ENCODE measurements at regions not wholly inside any gene's neighbourhood (a gene's known extent, or its start where the extent isn't known, plus 50 kb on each side); places are given as distances from the start of the nearest gene placed in this dataset.

DNA sequence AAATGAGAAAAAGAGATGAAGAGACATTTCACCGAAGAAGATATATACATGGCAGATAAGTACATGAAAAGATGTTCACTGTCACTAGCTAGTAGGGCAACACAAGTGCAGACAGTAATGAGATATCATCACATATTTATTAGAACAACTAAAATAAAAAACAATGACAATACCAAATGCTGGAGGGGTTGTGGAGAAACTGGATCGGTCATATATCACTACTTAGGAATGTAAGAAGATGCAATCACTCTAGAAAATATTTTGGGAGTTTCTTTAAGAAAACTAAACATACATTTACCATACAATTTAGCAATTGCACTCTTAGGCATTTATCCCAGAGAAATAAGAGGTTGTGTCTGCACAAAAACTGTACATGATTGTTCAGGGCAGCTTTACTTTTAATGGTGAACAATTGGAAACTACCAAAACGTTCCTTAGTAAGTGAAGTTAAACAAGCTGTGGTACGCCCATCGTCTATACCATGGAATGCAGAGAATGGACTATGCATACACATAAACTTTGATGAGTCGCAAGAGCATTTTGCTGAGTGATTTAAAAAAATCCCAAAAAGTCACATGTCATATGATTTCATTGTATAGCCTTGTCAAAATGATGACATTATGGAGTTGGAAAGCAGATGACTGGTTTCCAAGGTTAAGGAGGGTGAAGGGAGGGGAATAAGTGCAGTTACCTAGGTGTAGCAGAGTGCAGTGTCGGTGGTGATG, 149.0 kb upstream of the UBE3A start:
- TF ChIP-seq, protein P1, sequence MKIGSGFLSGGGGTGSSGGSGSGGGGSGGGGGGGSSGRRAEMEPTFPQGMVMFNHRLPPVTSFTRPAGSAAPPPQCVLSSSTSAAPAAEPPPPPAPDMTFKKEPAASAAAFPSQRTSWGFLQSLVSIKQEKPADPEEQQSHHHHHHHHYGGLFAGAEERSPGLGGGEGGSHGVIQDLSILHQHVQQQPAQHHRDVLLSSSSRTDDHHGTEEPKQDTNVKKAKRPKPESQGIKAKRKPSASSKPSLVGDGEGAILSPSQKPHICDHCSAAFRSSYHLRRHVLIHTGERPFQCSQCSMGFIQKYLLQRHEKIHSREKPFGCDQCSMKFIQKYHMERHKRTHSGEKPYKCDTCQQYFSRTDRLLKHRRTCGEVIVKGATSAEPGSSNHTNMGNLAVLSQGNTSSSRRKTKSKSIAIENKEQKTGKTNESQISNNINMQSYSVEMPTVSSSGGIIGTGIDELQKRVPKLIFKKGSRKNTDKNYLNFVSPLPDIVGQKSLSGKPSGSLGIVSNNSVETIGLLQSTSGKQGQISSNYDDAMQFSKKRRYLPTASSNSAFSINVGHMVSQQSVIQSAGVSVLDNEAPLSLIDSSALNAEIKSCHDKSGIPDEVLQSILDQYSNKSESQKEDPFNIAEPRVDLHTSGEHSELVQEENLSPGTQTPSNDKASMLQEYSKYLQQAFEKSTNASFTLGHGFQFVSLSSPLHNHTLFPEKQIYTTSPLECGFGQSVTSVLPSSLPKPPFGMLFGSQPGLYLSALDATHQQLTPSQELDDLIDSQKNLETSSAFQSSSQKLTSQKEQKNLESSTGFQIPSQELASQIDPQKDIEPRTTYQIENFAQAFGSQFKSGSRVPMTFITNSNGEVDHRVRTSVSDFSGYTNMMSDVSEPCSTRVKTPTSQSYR (CRISPR knock-in tag; IDR thresholded peaks at IDR 0.05): no peak
- no peak for TF ChIP-seq FOXK1 (CRISPR knock-in tag; IDR thresholded peaks at IDR 0.05)
- TF ChIP-seq, protein P2, sequence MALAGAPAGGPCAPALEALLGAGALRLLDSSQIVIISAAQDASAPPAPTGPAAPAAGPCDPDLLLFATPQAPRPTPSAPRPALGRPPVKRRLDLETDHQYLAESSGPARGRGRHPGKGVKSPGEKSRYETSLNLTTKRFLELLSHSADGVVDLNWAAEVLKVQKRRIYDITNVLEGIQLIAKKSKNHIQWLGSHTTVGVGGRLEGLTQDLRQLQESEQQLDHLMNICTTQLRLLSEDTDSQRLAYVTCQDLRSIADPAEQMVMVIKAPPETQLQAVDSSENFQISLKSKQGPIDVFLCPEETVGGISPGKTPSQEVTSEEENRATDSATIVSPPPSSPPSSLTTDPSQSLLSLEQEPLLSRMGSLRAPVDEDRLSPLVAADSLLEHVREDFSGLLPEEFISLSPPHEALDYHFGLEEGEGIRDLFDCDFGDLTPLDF (CRISPR knock-in tag; IDR thresholded peaks at IDR 0.05): no peak
- TF ChIP-seq CTCF (IDR thresholded peaks at IDR 0.05): no peak
- TF ChIP-seq, protein P3, sequence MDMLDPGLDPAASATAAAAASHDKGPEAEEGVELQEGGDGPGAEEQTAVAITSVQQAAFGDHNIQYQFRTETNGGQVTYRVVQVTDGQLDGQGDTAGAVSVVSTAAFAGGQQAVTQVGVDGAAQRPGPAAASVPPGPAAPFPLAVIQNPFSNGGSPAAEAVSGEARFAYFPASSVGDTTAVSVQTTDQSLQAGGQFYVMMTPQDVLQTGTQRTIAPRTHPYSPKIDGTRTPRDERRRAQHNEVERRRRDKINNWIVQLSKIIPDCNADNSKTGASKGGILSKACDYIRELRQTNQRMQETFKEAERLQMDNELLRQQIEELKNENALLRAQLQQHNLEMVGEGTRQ (CRISPR knock-in tag; IDR thresholded peaks at IDR 0.05): no peak
- TF ChIP-seq JUN (CRISPR knock-in tag; IDR thresholded peaks at IDR 0.05): no peak
- TF ChIP-seq STAT6 (CRISPR knock-in tag; conservative IDR thresholded peaks at IDR 0.05; ENCODE audit: low read depth): no peak
- TF ChIP-seq TEAD4 (CRISPR knock-in tag; IDR thresholded peaks at IDR 0.05): no peak
- TF ChIP-seq CBFB (CRISPR knock-in tag; IDR thresholded peaks at IDR 0.05; ENCODE audit: low read depth): no peak
- TF ChIP-seq NR3C1 (CRISPR knock-in tag; conservative IDR thresholded peaks at IDR 0.05; ENCODE audit: low read depth): no peak
- TF ChIP-seq ERG (CRISPR knock-in tag; IDR thresholded peaks at IDR 0.05): no peak
- TF ChIP-seq NFYB (CRISPR knock-in tag; conservative IDR thresholded peaks at IDR 0.05; ENCODE audit: low read depth): no peak
